NCI-H524 (cell line): ENCODE measurements at regions not wholly inside any gene's neighbourhood (a gene's known extent, or its start where the extent isn't known, plus 50 kb on each side); places are given as distances from the start of the nearest gene placed in this dataset.
A peak's percentile ranks its signal among the peaks of the same experiment; 100 is the strongest.

Experiments used
- DNase-seq, 2 experiments: peaks; one replicate each; lab custom pipeline; 2025; lab: John Stamatoyannopoulos, UW

- DNase-seq = no peak
These were observed 724.5 kb downstream of the NCAM2 start for GRCh38 chr21:21722731-21723130.

- no peak for DNase-seq
These were observed 732.3 kb downstream of the NCAM2 start for GRCh38 chr21:21730512-21730911.

GRCh38 chr21:21731626-21732025, 733.4 kb downstream of the NCAM2 start:
- DNase-seq = no peak

- DNase-seq = no peak
These were observed 735.9 kb downstream of the NCAM2 start for GRCh38 chr21:21734088-21734487.

GRCh38 chr21:21737186-21737585, 739.0 kb downstream of the NCAM2 start:
- DNase-seq = no peak

- no peak for DNase-seq
These were observed 742.0 kb downstream of the NCAM2 start for GRCh38 chr21:21740207-21740606.

GRCh38 chr21:21750124-21750825, 752.1 kb downstream of the NCAM2 start:
- DNase-seq = no peak

- DNase-seq = no peak
These were observed 753.1 kb downstream of the NCAM2 start for GRCh38 chr21:21751286-21751685.

- no peak for DNase-seq
These were observed 764.6 kb downstream of the NCAM2 start for GRCh38 chr21:21762855-21763254.

GRCh38 chr21:21764281-21764680, 766.1 kb downstream of the NCAM2 start:
- no peak for DNase-seq

GRCh38 chr21:21767276-21767675, 769.1 kb downstream of the NCAM2 start:
- no peak for DNase-seq

- no peak for DNase-seq
These were observed 790.4 kb downstream of the NCAM2 start for GRCh38 chr21:21788591-21788990.

GRCh38 chr21:21801921-21802320, 803.7 kb downstream of the NCAM2 start:
- DNase-seq = no peak

- DNase-seq = no peak
These were observed 808.7 kb downstream of the NCAM2 start for GRCh38 chr21:21806711-21807597.

- peak in 1 of 2 experiments; percentile 2 for DNase-seq
These were observed 809.3 kb downstream of the NCAM2 start for GRCh38 chr21:21807598-21807903.

GRCh38 chr21:21813289-21813688, 815.1 kb downstream of the NCAM2 start:
- no peak for DNase-seq

GRCh38 chr21:21813934-21814333, 815.7 kb downstream of the NCAM2 start:
- no peak for DNase-seq

- no peak for DNase-seq
These were observed 818.6 kb downstream of the NCAM2 start for GRCh38 chr21:21816778-21817177.

- DNase-seq = peak; percentile 78 to 97
These were observed 820.7 kb downstream of the NCAM2 start for GRCh38 chr21:21818898-21819297.

GRCh38 chr21:21828130-21828529, 829.9 kb downstream of the NCAM2 start:
- no peak for DNase-seq

- DNase-seq = no peak
These were observed 832.8 kb downstream of the NCAM2 start for GRCh38 chr21:21831036-21831435.

- no peak for DNase-seq
These were observed 847.7 kb downstream of the NCAM2 start for GRCh38 chr21:21845901-21846300.

GRCh38 chr21:21851205-21851604, 853.0 kb downstream of the NCAM2 start:
- no peak for DNase-seq
